ENCODE measurements at regions not wholly inside any gene's neighbourhood (a gene's known extent, or its start where the extent isn't known, plus 50 kb on each side); places are given as distances from the start of the nearest gene placed in this dataset.

GRCh38 chr7:50851891-50852290 is 69.2 kb upstream of the GRB10 start:
- TF ChIP-seq CTCF (conservative IDR thresholded peaks at IDR 0.05) = no peak
- TF ChIP-seq ZFX (IDR thresholded peaks at IDR 0.05) = no peak

Data from C4-2B (cell line).